ENCODE measurements at regions not wholly inside any gene's neighbourhood (a gene's known extent, or its start where the extent isn't known, plus 50 kb on each side); places are given as distances from the start of the nearest gene placed in this dataset.

- TF ChIP-seq CTCF (conservative IDR thresholded peaks at IDR 0.05; ENCODE audit: low read depth, low read length) (no peak), EZH2 (IDR thresholded peaks at IDR 0.05; ENCODE audit: borderline replicate concordance, low read depth, low read length, poor library complexity, severe bottlenecking) (no peak)
Observed at GRCh38 chr11:25775603-25776002, 556.3 kb upstream of the ANO3 start.
